Stomach (tissue), 4 donors: ENCODE measurements at regions not wholly inside any gene's neighbourhood (a gene's known extent, or its start where the extent isn't known, plus 50 kb on each side); places are given as distances from the start of the nearest gene placed in this dataset.

Source experiments
- POLR2A ChIP-seq, 4 donors: fragments of 450-650 bp; IDR thresholded peaks; one replicate each; pipeline ENCODE4 v1.6.1; 2016; ENCODE audit warnings: antibody characterized with exemption in 4 of 4, control low read depth in 2 of 4, mild to moderate bottlenecking in 1 of 4, moderate library complexity in 1 of 4
- POLR2AphosphoS5 ChIP-seq, 3 donors: sonication (generic); formaldehyde crosslinking; IDR thresholded peaks; one replicate each; pipeline ENCODE4 v1.6.1; 2016; ENCODE audit warnings: antibody characterized with exemption in 3 of 3
- TF ChIP-seq, protein P1 (sequence below), 7 experiments: fragments of 450-650 bp in 4 of 7; fragments of 200-600 bp in 3 of 7; sonication (generic) in 3 of 7; IDR thresholded peaks; one replicate each; pipeline ENCODE4 v1.5.1; 2016 to 2019; ENCODE audit warnings: antibody characterized with exemption in 7 of 7, control low read depth in 2 of 7, mild to moderate bottlenecking in 1 of 7

GRCh38 chr2:64804651-64805050 is 150.9 kb upstream of the SERTAD2 start:
- no peak for TF ChIP-seq POLR2A (IDR thresholded peaks at IDR 0.05)
- TF ChIP-seq POLR2AphosphoS5 (IDR thresholded peaks at IDR 0.05): no peak
- TF ChIP-seq, protein P1, sequence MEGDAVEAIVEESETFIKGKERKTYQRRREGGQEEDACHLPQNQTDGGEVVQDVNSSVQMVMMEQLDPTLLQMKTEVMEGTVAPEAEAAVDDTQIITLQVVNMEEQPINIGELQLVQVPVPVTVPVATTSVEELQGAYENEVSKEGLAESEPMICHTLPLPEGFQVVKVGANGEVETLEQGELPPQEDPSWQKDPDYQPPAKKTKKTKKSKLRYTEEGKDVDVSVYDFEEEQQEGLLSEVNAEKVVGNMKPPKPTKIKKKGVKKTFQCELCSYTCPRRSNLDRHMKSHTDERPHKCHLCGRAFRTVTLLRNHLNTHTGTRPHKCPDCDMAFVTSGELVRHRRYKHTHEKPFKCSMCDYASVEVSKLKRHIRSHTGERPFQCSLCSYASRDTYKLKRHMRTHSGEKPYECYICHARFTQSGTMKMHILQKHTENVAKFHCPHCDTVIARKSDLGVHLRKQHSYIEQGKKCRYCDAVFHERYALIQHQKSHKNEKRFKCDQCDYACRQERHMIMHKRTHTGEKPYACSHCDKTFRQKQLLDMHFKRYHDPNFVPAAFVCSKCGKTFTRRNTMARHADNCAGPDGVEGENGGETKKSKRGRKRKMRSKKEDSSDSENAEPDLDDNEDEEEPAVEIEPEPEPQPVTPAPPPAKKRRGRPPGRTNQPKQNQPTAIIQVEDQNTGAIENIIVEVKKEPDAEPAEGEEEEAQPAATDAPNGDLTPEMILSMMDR (IDR thresholded peaks at IDR 0.05): no peak
